GM18505 (cell line): ENCODE measurements at regions not wholly inside any gene's neighbourhood (a gene's known extent, or its start where the extent isn't known, plus 50 kb on each side); places are given as distances from the start of the nearest gene placed in this dataset.
"Not testable (repeated sequence)": the region's sequence is repeated elsewhere in the genome, so short reads cannot be mapped to it uniquely, and the experiment has no call there.

Source experiments
- ATAC-seq: cut with Tn5 transposase; IDR thresholded peaks from one replicate; pipeline ENCODE4 v1.9.1; 2021; ENCODE audit not compliant: unreplicated experiment
- POLR2A ChIP-seq: IDR thresholded peaks from 4 replicates; pipeline ENCODE4 v1.6.1; 2011; ENCODE audit warnings: borderline replicate concordance; ENCODE audit not compliant: insufficient read depth, insufficient read length; ENCODE audit errors: extremely low read depth

GRCh38 chr10:56178210-56178609, 182.8 kb downstream of the ZWINT start:
- no peak for TF ChIP-seq POLR2A
- no peak for ATAC-seq

- not testable (repeated sequence) for ATAC-seq
Observed at GRCh38 chr10:56155091-56155513, 206.0 kb downstream of the ZWINT start.

GRCh38 chr10:56146806-56147205, 214.3 kb downstream of the ZWINT start:
- TF ChIP-seq POLR2A = no peak
- no peak for ATAC-seq

GRCh38 chr10:56142092-56142728, 218.8 kb downstream of the ZWINT start:
- no peak for TF ChIP-seq POLR2A
- peak; percentile 86 for ATAC-seq

- TF ChIP-seq POLR2A = no peak
- no peak for ATAC-seq
Observed at GRCh38 chr10:56139405-56139804, 221.7 kb downstream of the ZWINT start.

GRCh38 chr10:56135828-56136227, 225.2 kb downstream of the ZWINT start:
- TF ChIP-seq POLR2A = no peak
- no peak for ATAC-seq

- ATAC-seq = no peak
- TF ChIP-seq POLR2A = no peak
Observed at GRCh38 chr10:56123247-56123646, 237.8 kb downstream of the ZWINT start.

GRCh38 chr10:56116684-56117083, 244.4 kb downstream of the ZWINT start:
- TF ChIP-seq POLR2A = no peak
- ATAC-seq = no peak

GRCh38 chr10:56109454-56109853, 251.6 kb downstream of the ZWINT start:
- no peak for TF ChIP-seq POLR2A
- ATAC-seq = no peak

- no peak for TF ChIP-seq POLR2A
- ATAC-seq = no peak
Observed at GRCh38 chr10:56104923-56105322, 256.1 kb downstream of the ZWINT start.

- no peak for TF ChIP-seq POLR2A
- no peak for ATAC-seq
Observed at GRCh38 chr10:56104487-56104886, 256.6 kb downstream of the ZWINT start.

GRCh38 chr10:56096226-56096517, 264.9 kb downstream of the ZWINT start:
- no peak for TF ChIP-seq POLR2A
- no peak for ATAC-seq

- no peak for TF ChIP-seq POLR2A
- no peak for ATAC-seq
Observed at GRCh38 chr10:56095506-56096225, 265.4 kb downstream of the ZWINT start.

GRCh38 chr10:56093645-56094044, 267.4 kb downstream of the ZWINT start:
- not testable (repeated sequence) for ATAC-seq

- no peak for ATAC-seq
- no peak for TF ChIP-seq POLR2A
Observed at GRCh38 chr10:56091872-56092271, 269.2 kb downstream of the ZWINT start.
